ENCODE measurements at regions not wholly inside any gene's neighbourhood (a gene's known extent, or its start where the extent isn't known, plus 50 kb on each side); places are given as distances from the start of the nearest gene placed in this dataset.

DNA sequence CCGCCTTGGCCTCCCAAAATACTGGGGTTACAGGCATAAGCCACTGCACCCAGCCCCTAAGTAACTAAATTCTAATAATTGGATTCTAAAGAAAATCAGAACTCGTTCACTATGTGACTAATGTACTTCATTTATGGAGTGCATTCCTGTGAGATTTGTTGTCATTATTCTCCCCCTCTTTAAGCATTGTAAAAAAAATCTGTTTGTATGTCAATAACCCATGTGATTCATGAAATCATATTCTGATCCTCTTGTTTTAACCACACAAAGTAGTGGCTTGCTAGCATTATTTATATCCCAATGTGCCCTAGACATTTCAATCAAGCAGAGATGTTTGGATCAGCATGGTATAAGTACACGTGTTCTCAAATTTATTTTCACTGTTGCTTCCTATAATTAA, 78.2 kb upstream of the OSBPL8 start:
- no peak overlapping the region for H3K4me3 ChIP-seq (ENCODE audit: low read depth, low read length)
- in situ Hi-C loops (cut with HindIII; ENCODE audit: low sequenced_read_pairs) = no loop called here
- TF ChIP-seq, protein P1, sequence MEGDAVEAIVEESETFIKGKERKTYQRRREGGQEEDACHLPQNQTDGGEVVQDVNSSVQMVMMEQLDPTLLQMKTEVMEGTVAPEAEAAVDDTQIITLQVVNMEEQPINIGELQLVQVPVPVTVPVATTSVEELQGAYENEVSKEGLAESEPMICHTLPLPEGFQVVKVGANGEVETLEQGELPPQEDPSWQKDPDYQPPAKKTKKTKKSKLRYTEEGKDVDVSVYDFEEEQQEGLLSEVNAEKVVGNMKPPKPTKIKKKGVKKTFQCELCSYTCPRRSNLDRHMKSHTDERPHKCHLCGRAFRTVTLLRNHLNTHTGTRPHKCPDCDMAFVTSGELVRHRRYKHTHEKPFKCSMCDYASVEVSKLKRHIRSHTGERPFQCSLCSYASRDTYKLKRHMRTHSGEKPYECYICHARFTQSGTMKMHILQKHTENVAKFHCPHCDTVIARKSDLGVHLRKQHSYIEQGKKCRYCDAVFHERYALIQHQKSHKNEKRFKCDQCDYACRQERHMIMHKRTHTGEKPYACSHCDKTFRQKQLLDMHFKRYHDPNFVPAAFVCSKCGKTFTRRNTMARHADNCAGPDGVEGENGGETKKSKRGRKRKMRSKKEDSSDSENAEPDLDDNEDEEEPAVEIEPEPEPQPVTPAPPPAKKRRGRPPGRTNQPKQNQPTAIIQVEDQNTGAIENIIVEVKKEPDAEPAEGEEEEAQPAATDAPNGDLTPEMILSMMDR (IDR thresholded peaks at IDR 0.05; ENCODE audit: low read depth, low read length) = no peak
- DNase-seq (ENCODE audit: low read depth, low spot score) = peak; percentile 12

DNA sequence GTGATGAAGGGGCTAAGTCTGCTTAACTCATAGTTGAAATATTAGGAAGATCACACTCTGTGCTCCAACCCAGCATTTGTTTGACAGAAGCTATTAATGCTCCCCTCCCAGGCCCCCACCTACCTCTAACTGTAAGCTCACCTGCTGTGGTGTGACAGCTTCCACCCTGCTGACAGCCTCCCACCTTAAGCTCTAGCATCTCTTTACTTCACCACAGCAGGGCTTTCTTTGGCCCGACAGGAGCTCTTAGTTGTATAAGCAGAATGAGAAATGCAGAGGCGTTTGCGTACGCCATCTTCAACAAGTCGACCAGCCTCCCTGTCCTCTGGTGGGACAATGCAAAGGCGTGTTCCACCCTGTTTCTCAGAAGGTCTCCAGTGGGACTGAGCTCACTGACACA, 80.1 kb upstream of the OSBPL8 start:
- no peak for DNase-seq (ENCODE audit: low read depth, low spot score)
- in situ Hi-C loops (cut with HindIII; ENCODE audit: low sequenced_read_pairs) = no loop called here
- TF ChIP-seq, protein P1 (IDR thresholded peaks at IDR 0.05; ENCODE audit: low read depth, low read length) = no peak
- no peak overlapping the region for H3K4me3 ChIP-seq (ENCODE audit: low read depth, low read length)

GRCh38 chr12:76641073-76641472, 81.5 kb upstream of the OSBPL8 start:
- TF ChIP-seq, protein P1 (IDR thresholded peaks at IDR 0.05; ENCODE audit: low read depth, low read length) = no peak
- no peak overlapping the region for H3K4me3 ChIP-seq (ENCODE audit: low read depth, low read length)
- DNase-seq (ENCODE audit: low read depth, low spot score) = no peak
- in situ Hi-C loops (cut with HindIII; ENCODE audit: low sequenced_read_pairs) = no loop called here

DNA sequence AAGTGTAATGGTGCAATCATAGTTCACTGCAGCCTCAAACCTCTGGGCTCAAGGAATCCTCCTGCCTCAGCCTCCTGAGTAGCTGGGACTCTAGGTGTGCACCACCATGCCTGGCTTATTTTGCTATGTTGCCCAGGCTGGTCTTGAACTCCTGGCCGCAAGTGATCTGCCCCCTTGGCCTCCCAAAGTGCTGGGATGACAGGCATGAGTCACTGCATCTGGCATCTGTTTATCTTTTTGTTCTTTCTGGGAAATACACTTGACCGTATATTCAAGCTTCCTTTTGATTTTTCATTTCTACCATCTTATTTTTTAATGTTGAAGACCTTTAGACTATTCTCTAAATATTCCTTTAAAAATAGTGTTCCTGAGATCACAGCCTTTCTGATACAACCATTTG, 82.4 kb upstream of the OSBPL8 start:
- TF ChIP-seq, protein P1 (IDR thresholded peaks at IDR 0.05; ENCODE audit: low read depth, low read length) = no peak
- no peak overlapping the region for H3K4me3 ChIP-seq (ENCODE audit: low read depth, low read length)
- DNase-seq (ENCODE audit: low read depth, low spot score) = no peak
- in situ Hi-C loops (cut with HindIII; ENCODE audit: low sequenced_read_pairs) = no loop called here

- H3K4me3 ChIP-seq (ENCODE audit: low read depth, low read length) = no peak overlapping the region
- no peak for DNase-seq (ENCODE audit: low read depth, low spot score)
- TF ChIP-seq, protein P1 (IDR thresholded peaks at IDR 0.05; ENCODE audit: low read depth, low read length) = no peak
- in situ Hi-C loops (cut with HindIII; ENCODE audit: low sequenced_read_pairs) = no loop called here
Observed at GRCh38 chr12:76643438-76643837, 83.9 kb upstream of the OSBPL8 start.

DNA sequence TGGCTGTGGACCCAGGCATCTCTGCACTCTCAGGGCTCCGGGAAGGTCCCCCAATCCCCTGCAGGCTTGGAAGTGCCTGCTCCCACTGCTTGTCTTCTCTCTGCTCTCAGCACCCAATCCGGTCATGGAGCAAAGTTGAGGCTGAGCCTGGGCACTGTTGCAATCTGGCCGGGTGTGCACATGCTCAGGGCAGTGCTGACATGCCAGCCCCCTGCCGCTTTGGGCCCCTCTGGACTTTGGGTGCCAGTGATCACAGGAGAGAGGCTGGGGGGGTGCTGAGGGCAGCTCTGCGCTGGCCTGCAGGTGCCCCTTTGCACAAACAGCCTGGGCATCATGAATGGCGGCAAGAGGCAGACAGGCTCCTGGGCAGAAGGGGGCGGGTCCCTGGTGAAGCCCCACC, 85.4 kb upstream of the OSBPL8 start:
- TF ChIP-seq, protein P1 (IDR thresholded peaks at IDR 0.05; ENCODE audit: low read depth, low read length) = no peak
- in situ Hi-C loops (cut with HindIII; ENCODE audit: low sequenced_read_pairs) = no loop called here
- no peak for DNase-seq (ENCODE audit: low read depth, low spot score)

GRCh38 chr12:76645934-76646333, 86.4 kb upstream of the OSBPL8 start:
- H3K4me3 ChIP-seq (ENCODE audit: low read depth, low read length) = no peak overlapping the region
- in situ Hi-C loops (cut with HindIII; ENCODE audit: low sequenced_read_pairs) = no loop called here
- no peak for DNase-seq (ENCODE audit: low read depth, low spot score)
- TF ChIP-seq, protein P1 (IDR thresholded peaks at IDR 0.05; ENCODE audit: low read depth, low read length) = no peak

More for the DNA sequence above, 85.4 kb upstream of the OSBPL8 start:
- H3K4me3 ChIP-seq (ENCODE audit: low read depth, low read length) = no peak overlapping the region

Measured in astrocyte of the spinal cord (primary cell).